Activated CD8-positive, alpha-beta T cell treated with anti-CD3 and anti-CD28 coated beads for 36 hours (primary cell): ENCODE measurements at regions not wholly inside any gene's neighbourhood (a gene's known extent, or its start where the extent isn't known, plus 50 kb on each side); places are given as distances from the start of the nearest gene placed in this dataset.

Experiments used
- ATAC-seq: fragments of 200-7000 bp; cut with Tn5 transposase; one replicate; pipeline ENCODE4 v1.10.0; 2021; ENCODE audit warnings: mild to moderate bottlenecking, moderate library complexity
- CTCF ChIA-PET: fragments of 350-600 bp; sonication (Branson Sonifier 250); formaldehyde crosslinking; loops from one replicate; lab custom pipeline; 2021; ENCODE audit warnings: antibody characterized with exemption; lab: Charles Lee
- POLR2A ChIA-PET: fragments of 350-600 bp; sonication (Branson Sonifier 250); formaldehyde crosslinking; loops from one replicate; lab custom pipeline; 2021; ENCODE audit warnings: antibody characterized with exemption; lab: Charles Lee
- DNase-seq: peaks from one replicate; pipeline ENCODE4 v3.0.0-alpha.2; 2020
- H3K27ac Mint-ChIP-seq: one replicate; pipeline ENCODE4 v1.8.0; 2021; ENCODE audit warnings: mild to moderate bottlenecking, mixed read lengths
- H3K27me3 Mint-ChIP-seq: one replicate; pipeline ENCODE4 v1.8.0; 2021; ENCODE audit warnings: mixed read lengths
- H3K36me3 Mint-ChIP-seq: one replicate; pipeline ENCODE4 v1.8.0; 2021; ENCODE audit warnings: low read depth, mixed read lengths
- H3K4me1 Mint-ChIP-seq: one replicate; pipeline ENCODE4 v1.8.0; 2021; ENCODE audit warnings: low read depth, mixed read lengths
- H3K4me3 Mint-ChIP-seq: one replicate; pipeline ENCODE4 v1.8.0; 2021; ENCODE audit warnings: mild to moderate bottlenecking, moderate library complexity, mixed read lengths
- H3K9me3 Mint-ChIP-seq: one replicate; pipeline ENCODE4 v1.8.0; 2021; ENCODE audit warnings: mixed read lengths
- CTCF ChIP-seq: fragments of 200-600 bp; IDR thresholded peaks from one replicate; pipeline ENCODE4 v1.8.0; 2022; ENCODE audit warnings: antibody characterized with exemption, mild to moderate bottlenecking
- intact Hi-C: fragments of 100-400 bp; cut with micrococcal nuclease; formaldehyde crosslinking; loops from one replicate; pipeline ENCODE4 v1.10.0; 2022

- H3K27me3 Mint-ChIP-seq = no peaks in the 10 kb centered on the region
- no peaks in the 10 kb centered on the region for H3K36me3 Mint-ChIP-seq
- no peak overlapping the region for H3K4me3 Mint-ChIP-seq
- no peak for DNase-seq
- ChIA-PET POLR2A (no interaction called here), CTCF (no interaction called here)
- no peak overlapping the region for H3K27ac Mint-ChIP-seq
- H3K4me1 Mint-ChIP-seq = no peaks in the 10 kb centered on the region
- no peak for ATAC-seq
- H3K9me3 Mint-ChIP-seq = peaks cover 10% of the 10 kb centered on the region
- TF ChIP-seq CTCF = no peak
- intact Hi-C loops = no loop called here
Measured at GRCh38 chr7:68691261-68692216, 906.7 kb upstream of the AUTS2 start.

GRCh38 chr7:68692511-68692910 lies 905.8 kb upstream of the AUTS2 start:
- CTCF ChIA-PET = no interaction called here
- Mint-ChIP-seq H3K4me1 (no peaks in the 10 kb centered on the region), H3K27ac (no peak overlapping the region), H3K9me3 (peaks cover 7% of the 10 kb centered on the region), H3K27me3 (no peaks in the 10 kb centered on the region), H3K36me3 (no peaks in the 10 kb centered on the region), H3K4me3 (no peak overlapping the region)
- ATAC-seq = no peak
- intact Hi-C loops = no loop called here
- no peak for TF ChIP-seq CTCF
- POLR2A ChIA-PET = no interaction called here
- DNase-seq = no peak

GRCh38 chr7:68694656-68695055 lies 903.6 kb upstream of the AUTS2 start:
- ChIA-PET POLR2A (no interaction called here), CTCF (no interaction called here)
- Mint-ChIP-seq H3K27ac (no peak overlapping the region), H3K4me1 (no peaks in the 10 kb centered on the region), H3K36me3 (no peaks in the 10 kb centered on the region), H3K9me3 (peaks cover 6% of the 10 kb centered on the region), H3K4me3 (no peak overlapping the region), H3K27me3 (no peaks in the 10 kb centered on the region)
- intact Hi-C loops = no loop called here
- no peak for TF ChIP-seq CTCF
- DNase-seq (no peak), ATAC-seq (no peak)

DNA sequence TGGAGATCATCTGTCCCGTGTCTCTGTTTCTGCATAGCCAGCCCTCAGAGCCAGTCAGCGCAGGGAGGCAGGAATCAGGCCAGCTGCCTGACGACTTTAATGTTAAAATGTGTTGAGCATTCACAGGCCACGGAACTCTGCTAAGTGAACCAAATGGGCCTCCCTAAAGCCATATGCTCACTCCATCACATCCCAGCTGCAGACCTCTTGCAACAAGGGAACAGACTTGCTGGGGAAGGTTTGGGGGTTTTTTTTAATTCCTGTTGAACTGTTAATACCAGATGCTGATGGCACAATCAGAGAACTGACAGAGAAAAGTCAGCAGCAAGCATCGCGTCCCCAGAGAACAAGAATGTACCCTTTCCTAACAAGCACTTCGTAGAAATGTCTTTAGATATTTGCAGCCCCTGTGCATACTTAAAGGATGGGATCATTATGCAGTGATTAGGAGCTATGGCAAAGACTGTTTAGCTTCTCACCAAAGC lies 900.4 kb upstream of the AUTS2 start:
- no peak for DNase-seq
- Mint-ChIP-seq H3K27me3 (no peaks in the 10 kb centered on the region), H3K27ac (no peak overlapping the region), H3K9me3 (peaks cover 6% of the 10 kb centered on the region), H3K4me3 (no peak overlapping the region), H3K4me1 (no peaks in the 10 kb centered on the region), H3K36me3 (no peaks in the 10 kb centered on the region)
- POLR2A ChIA-PET = no interaction called here
- no peak for TF ChIP-seq CTCF
- CTCF ChIA-PET = no interaction called here
- intact Hi-C loops = no loop called here
- no peak for ATAC-seq

GRCh38 chr7:68699090-68699711 lies 899.1 kb upstream of the AUTS2 start:
- H3K27me3 Mint-ChIP-seq = no peaks in the 10 kb centered on the region
- no peaks in the 10 kb centered on the region for H3K4me1 Mint-ChIP-seq
- POLR2A ChIA-PET = no interaction called here
- peaks cover 7% of the 10 kb centered on the region for H3K9me3 Mint-ChIP-seq
- H3K36me3 Mint-ChIP-seq = no peaks in the 10 kb centered on the region
- no peak for ATAC-seq
- no peak for TF ChIP-seq CTCF
- intact Hi-C loops = no loop called here
- CTCF ChIA-PET = no interaction called here
- H3K4me3 Mint-ChIP-seq = no peak overlapping the region
- no peak overlapping the region for H3K27ac Mint-ChIP-seq
- DNase-seq = no peak
